Adrenal gland (tissue), 9 donors: ENCODE measurements at regions not wholly inside any gene's neighbourhood (a gene's known extent, or its start where the extent isn't known, plus 50 kb on each side); places are given as distances from the start of the nearest gene placed in this dataset.

Experiments
- DNase-seq, 7 donors: peaks; one replicate each; pipeline ENCODE4 v3.0.0-alpha.2; 2019 to 2020
- H3K27ac ChIP-seq, 5 donors: fragments of 200-600 bp; sonication (generic) in 4 of 5; 1 replicate in 3 of 5; 2 replicates in 2 of 5; pipeline versions ENCODE4 v1.5.1 to v1.8.0; 2016 to 2020; ENCODE audit warnings: mild to moderate bottlenecking in 1 of 5
- H3K27me3 ChIP-seq: fragments of 200-600 bp; 2 replicates; pipeline ENCODE4 v1.8.0; 2021
- H3K36me3 ChIP-seq, 2 donors: fragments of 200-600 bp; replicated peaks in 1 of 2; 1 replicate in 1 of 2; 2 replicates in 1 of 2; pipeline versions ENCODE4 v1.5.1 to v1.8.0; 2018 to 2022
- H3K4me1 ChIP-seq, 2 donors: fragments of 200-600 bp; replicated peaks in 1 of 2; 1 replicate in 1 of 2; 2 replicates in 1 of 2; pipeline versions ENCODE4 v1.5.1 to v1.8.0; 2018 to 2021
- H3K4me3 ChIP-seq, 4 donors: fragments of 200-600 bp; sonication (generic) in 3 of 4; one replicate each; pipeline ENCODE4 v1.5.1; 2016 to 2018
- H3K9me3 ChIP-seq, 3 donors: fragments of 200-600 bp; sonication (generic) in 1 of 3; replicated peaks in 1 of 3; 1 replicate in 2 of 3; 2 replicates in 1 of 3; pipeline versions ENCODE4 v1.5.1 to v1.8.0; 2016 to 2021
- CTCF ChIP-seq, 6 experiments: fragments of 450-650 bp in 4 of 6; fragments of 200-600 bp in 2 of 6; sonication (generic) in 1 of 6; IDR thresholded peaks; 1 replicate in 5 of 6; 2 replicates in 1 of 6; pipeline versions ENCODE4 v1.5.1 to v1.8.0; 2016 to 2021; ENCODE audit warnings: antibody characterized with exemption in 6 of 6, mild to moderate bottlenecking in 2 of 6, moderate library complexity in 1 of 6
- POLR2A ChIP-seq, 2 donors: fragments of 450-650 bp; IDR thresholded peaks; one replicate each; pipeline ENCODE4 v1.6.1; 2017; ENCODE audit warnings: antibody characterized with exemption in 2 of 2, mild to moderate bottlenecking in 2 of 2, moderate library complexity in 1 of 2
- WGBS, 4 donors: extraction: QIAGEN DNeasy Blood & Tissue Kit in 2 of 4; methylation state at CpG; one replicate each; pipeline versions ENCODE4 v1.1.5 to v1.1.7; 2013 to 2017; 5-methylcytosine and 5-hydroxymethylcytosine counted together
- intact Hi-C, 2 donors: fragments of 100-400 bp; cut with DNase I; formaldehyde crosslinking; loops; one replicate each; pipeline versions ENCODE4 v1.14.1 to v1.15.0; 2022 to 2023
- donor health status: healthy with polysubstance abuse.
- donor health status: Bipolar disorder and iron deficiency.
- donor health status: DM: yes; HTN: yes; CAD: no.
- donor health status: DM: no; HTN: no; CAD: no.
- donor health status: DM: no; HTN: no; CAD: no.

GRCh38 chr1:58859769-58860485 lies 76.1 kb upstream of the JUN start:
- TF ChIP-seq CTCF (IDR thresholded peaks at IDR 0.05): no peak
- Histone ChIP-seq H3K27me3 (no peaks in the 10 kb centered on the region), H3K9me3 (no peaks in the 10 kb centered on the region), H3K36me3 (no peaks in the 10 kb centered on the region), H3K27ac (no peak overlapping the region), H3K4me1 (peaks cover 0 to 6% of the 10 kb centered on the region in 2 donors), H3K4me3 (no peak overlapping the region)
- no peak for DNase-seq
- intact Hi-C loops: no loop called here
- 88 to 95% (median 92%) methylated on average over 3 of the region's 3 CpGs for WGBS, 4 donors

DNA sequence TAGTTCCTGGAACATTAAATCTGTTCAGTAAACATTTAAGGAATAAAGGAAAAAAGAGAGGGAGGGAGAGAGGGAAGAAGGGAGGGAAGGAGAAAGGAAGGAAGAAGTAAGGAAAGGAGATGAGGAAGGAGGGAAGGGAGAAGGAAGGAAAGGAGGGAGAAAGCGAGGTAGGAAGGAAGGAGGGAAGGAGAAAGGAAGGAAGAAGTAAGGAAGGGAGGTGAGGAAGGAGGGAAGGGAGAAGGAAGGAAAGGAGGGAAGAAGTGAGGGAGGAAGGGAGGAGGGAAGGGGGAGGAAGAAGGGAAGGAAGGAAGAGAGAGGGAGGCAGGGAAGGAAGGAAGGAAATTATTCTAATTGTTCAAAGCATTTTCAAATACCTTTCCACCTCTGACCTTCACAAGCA lies 77.2 kb upstream of the JUN start:
- no peak for DNase-seq
- no peak for TF ChIP-seq CTCF (IDR thresholded peaks at IDR 0.05)
- no peak for TF ChIP-seq POLR2A (IDR thresholded peaks at IDR 0.05)
- Histone ChIP-seq H3K4me1 (peaks cover 0 to 6% of the 10 kb centered on the region in 2 donors), H3K27me3 (no peaks in the 10 kb centered on the region), H3K9me3 (no peaks in the 10 kb centered on the region), H3K4me3 (no peak overlapping the region), H3K27ac (no peak overlapping the region), H3K36me3 (no peaks in the 10 kb centered on the region)
- intact Hi-C loops: no loop called here
- 80 to 84% (median 80%) methylated on average over 1 of the region's 1 CpG for WGBS, 4 donors

GRCh38 chr1:58861506-58861905 lies 77.7 kb upstream of the JUN start:
- H3K36me3 ChIP-seq: no peaks in the 10 kb centered on the region
- H3K27me3 ChIP-seq: no peaks in the 10 kb centered on the region
- TF ChIP-seq CTCF (IDR thresholded peaks at IDR 0.05): no peak
- H3K27ac ChIP-seq: no peak overlapping the region
- H3K4me1 ChIP-seq: peaks cover 0 to 6% of the 10 kb centered on the region in 2 donors
- intact Hi-C loops: no loop called here
- no peaks in the 10 kb centered on the region for H3K9me3 ChIP-seq
- no peak for DNase-seq
- no peak overlapping the region for H3K4me3 ChIP-seq

- 97 to 100% (median 99%) methylated on average over 1 of the region's 1 CpG for WGBS, 4 donors
- no peak overlapping the region for H3K27ac ChIP-seq
- no peak overlapping the region for H3K4me3 ChIP-seq
- H3K36me3 ChIP-seq: no peaks in the 10 kb centered on the region
- H3K27me3 ChIP-seq: no peaks in the 10 kb centered on the region
- H3K9me3 ChIP-seq: no peaks in the 10 kb centered on the region
- TF ChIP-seq CTCF (IDR thresholded peaks at IDR 0.05) (no peak), POLR2A (IDR thresholded peaks at IDR 0.05) (no peak)
- DNase-seq: no peak
- peaks cover 0 to 6% of the 10 kb centered on the region in 2 donors for H3K4me1 ChIP-seq
- intact Hi-C loops: no loop called here
Observed at GRCh38 chr1:58862728-58863385, 79.0 kb upstream of the JUN start.
